ENCODE measurements at regions not wholly inside any gene's neighbourhood (a gene's known extent, or its start where the extent isn't known, plus 50 kb on each side); places are given as distances from the start of the nearest gene placed in this dataset.

GRCh38 chr18:46385124-46385523, 271.9 kb downstream of the LOXHD1 start:
- TF ChIP-seq CTCF (IDR thresholded peaks at IDR 0.05) (no peak), POLR2A (IDR thresholded peaks at IDR 0.05) (no peak)

Data from thyroid gland (tissue), 4 donors.